ENCODE measurements at regions not wholly inside any gene's neighbourhood (a gene's known extent, or its start where the extent isn't known, plus 50 kb on each side); places are given as distances from the start of the nearest gene placed in this dataset.

GRCh38 chr4:155541716-155542115 lies 124.9 kb upstream of the GUCY1A1 start:
- DNase-seq (no peak), ATAC-seq (ENCODE audit: poor library complexity) (no peak)
- Histone ChIP-seq H3K9me3 (ENCODE audit: control insufficient read depth in 1 of 2, insufficient read depth in 1 of 2, low read length in 2 of 2) (no peaks in the 10 kb centered on the region), H3K4me3 (ENCODE audit: low read length) (no peak overlapping the region), H3K27me3 (ENCODE audit: control insufficient read depth in 1 of 2, insufficient read depth in 2 of 2, low read length in 2 of 2) (no peaks in the 10 kb centered on the region), H3K36me3 (ENCODE audit: insufficient read depth, low read length) (no peaks in the 10 kb centered on the region), H3K4me1 (ENCODE audit: insufficient read depth, low read length) (no peaks in the 10 kb centered on the region), H3K27ac (ENCODE audit: low read depth in 1 of 2, low read length in 2 of 2) (no peak overlapping the region)
- no peaks in the 10 kb centered on the region for H3K9me3 Mint-ChIP-seq
- POLR2A ChIA-PET, result no interaction called here
- intact Hi-C loops (cut with DNase I, micrococcal nuclease), result no loop called here
- no peak overlapping the region for H3K4me3 Mint-ChIP-seq
- CTCF ChIA-PET, result no interaction called here
- H3K36me3 Mint-ChIP-seq (ENCODE audit: low read depth), result no peaks in the 10 kb centered on the region
- H3K27me3 Mint-ChIP-seq, result peaks cover 4% of the 10 kb centered on the region
- no peak for TF ChIP-seq CTCF (IDR thresholded peaks at IDR 0.05)
- no peaks in the 10 kb centered on the region for H3K4me1 Mint-ChIP-seq (ENCODE audit: low read depth)
- H3K27ac Mint-ChIP-seq, result no peak overlapping the region

GRCh38 chr4:155540698-155541097 lies 126.0 kb upstream of the GUCY1A1 start:
- no peak for DNase-seq
- Histone ChIP-seq H3K4me1 (ENCODE audit: insufficient read depth, low read length) (no peaks in the 10 kb centered on the region), H3K27me3 (ENCODE audit: control insufficient read depth in 1 of 2, insufficient read depth in 2 of 2, low read length in 2 of 2) (no peaks in the 10 kb centered on the region), H3K36me3 (ENCODE audit: insufficient read depth, low read length) (no peaks in the 10 kb centered on the region), H3K4me3 (ENCODE audit: low read length) (no peak overlapping the region), H3K27ac (ENCODE audit: low read depth in 1 of 2, low read length in 2 of 2) (no peak overlapping the region), H3K9me3 (ENCODE audit: control insufficient read depth in 1 of 2, insufficient read depth in 1 of 2, low read length in 2 of 2) (no peaks in the 10 kb centered on the region)
- no peak for ATAC-seq (ENCODE audit: poor library complexity)
- no peaks in the 10 kb centered on the region for H3K36me3 Mint-ChIP-seq (ENCODE audit: low read depth)
- TF ChIP-seq CTCF (IDR thresholded peaks at IDR 0.05), result no peak
- H3K4me3 Mint-ChIP-seq, result no peak overlapping the region
- H3K9me3 Mint-ChIP-seq, result no peaks in the 10 kb centered on the region
- CTCF ChIA-PET, result no interaction called here
- H3K4me1 Mint-ChIP-seq (ENCODE audit: low read depth), result no peaks in the 10 kb centered on the region
- H3K27me3 Mint-ChIP-seq, result peaks cover 4% of the 10 kb centered on the region
- no peak overlapping the region for H3K27ac Mint-ChIP-seq
- intact Hi-C loops (cut with DNase I, micrococcal nuclease), result no loop called here
- POLR2A ChIA-PET, result no interaction called here

- Histone ChIP-seq H3K4me3 (ENCODE audit: low read length) (no peak overlapping the region), H3K27me3 (ENCODE audit: control insufficient read depth in 1 of 2, insufficient read depth in 2 of 2, low read length in 2 of 2) (no peaks in the 10 kb centered on the region), H3K36me3 (ENCODE audit: insufficient read depth, low read length) (no peaks in the 10 kb centered on the region), H3K4me1 (ENCODE audit: insufficient read depth, low read length) (no peaks in the 10 kb centered on the region), H3K27ac (ENCODE audit: low read depth in 1 of 2, low read length in 2 of 2) (no peak overlapping the region), H3K9me3 (ENCODE audit: control insufficient read depth in 1 of 2, insufficient read depth in 1 of 2, low read length in 2 of 2) (no peaks in the 10 kb centered on the region)
- Mint-ChIP-seq H3K9me3 (no peaks in the 10 kb centered on the region), H3K27me3 (peaks cover 4% of the 10 kb centered on the region), H3K27ac (no peak overlapping the region), H3K36me3 (ENCODE audit: low read depth) (no peaks in the 10 kb centered on the region), H3K4me1 (ENCODE audit: low read depth) (no peaks in the 10 kb centered on the region), H3K4me3 (no peak overlapping the region)
- no peak for ATAC-seq (ENCODE audit: poor library complexity)
- TF ChIP-seq CTCF (IDR thresholded peaks at IDR 0.05), result no peak
- DNase-seq, result no peak
- ChIA-PET POLR2A (no interaction called here), CTCF (no interaction called here)
- intact Hi-C loops (cut with DNase I, micrococcal nuclease), result no loop called here
Measured at GRCh38 chr4:155539746-155540145, 126.9 kb upstream of the GUCY1A1 start.

Measured in CD4-positive, alpha-beta T cell (primary cell).